AG04449 (cell line): ENCODE measurements at regions not wholly inside any gene's neighbourhood (a gene's known extent, or its start where the extent isn't known, plus 50 kb on each side); places are given as distances from the start of the nearest gene placed in this dataset.

Experiments used
- CTCF ChIA-PET: fragments of 350-600 bp; formaldehyde crosslinking; extraction: SDS; loops from one replicate; lab custom pipeline; 2021; ENCODE audit warnings: antibody characterized with exemption; lab: Yijun Ruan, JAX
- POLR2A ChIA-PET: fragments of 400-600, 350-600 bp; formaldehyde crosslinking; extraction: SDS; loops from one replicate; lab custom pipeline; 2020; ENCODE audit warnings: antibody characterized with exemption, inconsistent platforms; lab: Yijun Ruan, JAX
- DNase-seq: peaks from one replicate; pipeline ENCODE4 v3.0.0-alpha.2; 2010; ENCODE audit warnings: low read depth, low spot score
- H3K4me3 ChIP-seq: 2 replicates; pipeline ENCODE4 v1.5.1; 2011; ENCODE audit warnings: low read depth, mild to moderate bottlenecking, control low read depth, low read length
- TF ChIP-seq, protein P1 (sequence below): IDR thresholded peaks from one replicate; pipeline ENCODE4 v1.5.1; 2011; ENCODE audit warnings: mild to moderate bottlenecking, moderate library complexity, low read length, control low read depth, inconsistent platforms; ENCODE audit not compliant: insufficient read depth; ENCODE audit errors: missing control alignments

DNA sequence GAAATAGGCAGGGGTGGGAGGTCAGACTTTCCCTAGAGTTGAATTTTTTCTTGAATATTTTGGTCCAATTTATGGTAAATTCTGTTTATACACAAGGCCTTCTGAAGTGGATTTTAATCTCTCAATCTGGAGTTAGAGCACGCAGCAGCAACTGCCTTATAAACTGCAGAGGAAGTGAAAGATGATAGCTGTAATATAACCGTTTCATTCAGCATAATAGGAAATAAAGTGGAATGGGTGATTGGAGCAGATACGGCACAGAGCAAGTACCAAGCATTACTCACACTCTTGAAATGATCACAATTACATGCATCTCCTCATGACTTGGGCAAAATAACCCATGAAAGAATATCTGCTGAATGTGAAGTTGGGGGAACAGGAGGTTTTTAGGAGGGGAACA, 106.8 kb downstream of the ARRDC4 start:
- TF ChIP-seq, protein P1, sequence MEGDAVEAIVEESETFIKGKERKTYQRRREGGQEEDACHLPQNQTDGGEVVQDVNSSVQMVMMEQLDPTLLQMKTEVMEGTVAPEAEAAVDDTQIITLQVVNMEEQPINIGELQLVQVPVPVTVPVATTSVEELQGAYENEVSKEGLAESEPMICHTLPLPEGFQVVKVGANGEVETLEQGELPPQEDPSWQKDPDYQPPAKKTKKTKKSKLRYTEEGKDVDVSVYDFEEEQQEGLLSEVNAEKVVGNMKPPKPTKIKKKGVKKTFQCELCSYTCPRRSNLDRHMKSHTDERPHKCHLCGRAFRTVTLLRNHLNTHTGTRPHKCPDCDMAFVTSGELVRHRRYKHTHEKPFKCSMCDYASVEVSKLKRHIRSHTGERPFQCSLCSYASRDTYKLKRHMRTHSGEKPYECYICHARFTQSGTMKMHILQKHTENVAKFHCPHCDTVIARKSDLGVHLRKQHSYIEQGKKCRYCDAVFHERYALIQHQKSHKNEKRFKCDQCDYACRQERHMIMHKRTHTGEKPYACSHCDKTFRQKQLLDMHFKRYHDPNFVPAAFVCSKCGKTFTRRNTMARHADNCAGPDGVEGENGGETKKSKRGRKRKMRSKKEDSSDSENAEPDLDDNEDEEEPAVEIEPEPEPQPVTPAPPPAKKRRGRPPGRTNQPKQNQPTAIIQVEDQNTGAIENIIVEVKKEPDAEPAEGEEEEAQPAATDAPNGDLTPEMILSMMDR: no peak
- CTCF ChIA-PET: interaction anchor here (1.3 kb wide), 1 partner anchor 18 kb away, joined by 3 read pairs; no protein-coding TSS in a partner anchor
- POLR2A ChIA-PET: no interaction called here

DNA sequence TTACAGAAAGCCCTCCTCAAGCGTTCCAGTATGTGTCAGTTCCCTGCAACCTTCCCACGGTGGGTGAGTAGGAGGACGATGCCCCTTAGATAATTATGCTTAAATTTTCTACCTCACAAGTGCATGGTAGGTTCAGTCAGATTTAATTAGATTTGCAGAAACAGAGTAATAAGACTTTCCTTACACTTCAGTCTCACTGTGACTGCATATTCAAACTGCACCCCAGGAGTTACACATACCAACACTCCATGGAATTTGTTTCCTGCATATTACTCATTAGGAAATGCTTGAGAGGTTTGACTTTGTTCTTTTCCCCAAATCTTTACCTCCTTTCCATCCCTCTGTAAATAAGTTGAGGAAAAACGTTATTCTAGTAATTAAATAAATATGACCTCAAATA, 108.8 kb downstream of the ARRDC4 start:
- no peak overlapping the region for H3K4me3 ChIP-seq
- CTCF ChIA-PET: interaction anchor here (1.0 kb wide), 1 partner anchor 18 kb away, joined by 4 read pairs; no protein-coding TSS in a partner anchor
- DNase-seq: no peak
- POLR2A ChIA-PET: no interaction called here
- TF ChIP-seq, protein P1: no peak

More for the DNA sequence above, 106.8 kb downstream of the ARRDC4 start:
- no peak overlapping the region for H3K4me3 ChIP-seq
- DNase-seq: no peak

DNA sequence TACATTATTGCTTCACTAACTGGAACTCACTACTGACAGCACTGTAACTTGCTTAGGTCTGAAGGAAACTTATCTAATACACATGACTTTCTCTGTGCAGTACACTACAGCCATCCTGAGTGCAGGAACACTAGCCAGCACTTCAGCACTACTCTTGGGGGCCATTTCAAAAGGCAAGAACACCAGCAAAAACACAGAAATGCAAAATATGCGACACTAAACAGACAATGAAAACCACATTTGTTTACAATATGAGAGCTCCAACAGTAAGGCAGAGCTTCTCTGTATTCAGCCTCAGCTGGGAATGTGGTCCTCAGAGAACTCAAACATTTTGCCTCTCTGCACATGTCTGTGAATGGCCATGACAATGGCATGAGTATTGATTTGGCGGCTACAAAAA, 109.6 kb downstream of the ARRDC4 start:
- TF ChIP-seq, protein P1: no peak
- no peak overlapping the region for H3K4me3 ChIP-seq
- no peak for DNase-seq
- CTCF ChIA-PET: interaction anchor here (0.8 kb wide), 1 partner anchor 76 kb away, joined by 3 read pairs; no protein-coding TSS in a partner anchor
- POLR2A ChIA-PET: no interaction called here

GRCh38 chr15:98071786-98072185, 111.3 kb downstream of the ARRDC4 start:
- POLR2A ChIA-PET: no interaction called here
- TF ChIP-seq, protein P1: no peak
- CTCF ChIA-PET: no interaction called here
- no peak for DNase-seq
- H3K4me3 ChIP-seq: no peak overlapping the region

DNA sequence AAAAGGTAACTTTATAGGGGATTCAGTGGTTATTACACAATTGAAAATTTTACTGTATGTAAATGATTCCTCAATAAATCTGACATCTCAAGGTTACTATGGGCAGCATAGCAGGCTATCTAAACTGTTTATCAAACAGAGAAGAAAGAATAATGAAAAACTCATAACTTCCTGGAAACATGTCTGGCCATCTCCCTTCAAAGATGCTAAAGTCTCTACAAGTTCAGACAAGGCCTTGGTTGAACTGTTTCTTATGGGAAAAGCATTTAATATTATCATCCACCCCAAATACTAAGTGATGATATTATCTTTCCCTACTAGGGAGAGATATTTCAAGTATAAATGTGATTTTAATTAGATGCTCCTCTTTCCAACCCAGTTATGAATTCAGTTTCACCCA, 114.9 kb downstream of the ARRDC4 start:
- TF ChIP-seq, protein P1: no peak
- no peak for DNase-seq
- POLR2A ChIA-PET: no interaction called here
- CTCF ChIA-PET: interaction anchor here (1.0 to 1.1 kb wide), 2 partner anchors 10 to 176 kb away, joined by 3 read pairs; no protein-coding TSS in a partner anchor
- H3K4me3 ChIP-seq: no peak overlapping the region

GRCh38 chr15:98076021-98076816, 115.7 kb downstream of the ARRDC4 start:
- TF ChIP-seq, protein P1: no peak
- CTCF ChIA-PET: interaction anchor here (1.0 to 2.1 kb wide), 3 partner anchors 10 to 177 kb away, joined by 3 to 8 read pairs (median 3); no protein-coding TSS in a partner anchor
- H3K4me3 ChIP-seq: no peak overlapping the region
- POLR2A ChIA-PET: no interaction called here
- no peak for DNase-seq
